Central memory CD4-positive, alpha-beta T cell (primary cell): ENCODE measurements at regions not wholly inside any gene's neighbourhood (a gene's known extent, or its start where the extent isn't known, plus 50 kb on each side); places are given as distances from the start of the nearest gene placed in this dataset.
"Not testable (repeated sequence)": the region's sequence is repeated elsewhere in the genome, so short reads cannot be mapped to it uniquely, and the experiment has no call there.

Experiments
- DNase-seq: peaks from one replicate; pipeline ENCODE4 v3.0.0; 2022

DNA sequence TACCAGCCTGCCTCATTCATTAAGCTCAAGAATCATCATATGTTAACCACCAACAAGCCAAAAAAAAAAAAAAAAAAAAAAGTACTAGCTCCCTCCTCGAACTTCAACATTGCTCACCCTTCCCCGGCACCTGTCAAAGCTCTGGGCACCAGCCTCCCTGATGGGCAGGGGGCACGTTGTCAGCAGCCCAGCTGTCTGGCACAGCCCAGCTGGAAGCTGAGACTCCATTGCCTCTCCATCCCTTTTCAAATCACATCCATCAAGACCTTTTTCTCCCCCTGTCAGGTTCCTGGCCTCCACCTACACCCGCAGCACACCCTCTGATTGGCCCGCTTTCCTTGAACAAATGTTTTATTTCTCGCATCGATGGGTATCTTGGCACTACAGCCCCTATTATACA is 913.3 kb upstream of the AUTS2 start:
- no peak for DNase-seq

DNA sequence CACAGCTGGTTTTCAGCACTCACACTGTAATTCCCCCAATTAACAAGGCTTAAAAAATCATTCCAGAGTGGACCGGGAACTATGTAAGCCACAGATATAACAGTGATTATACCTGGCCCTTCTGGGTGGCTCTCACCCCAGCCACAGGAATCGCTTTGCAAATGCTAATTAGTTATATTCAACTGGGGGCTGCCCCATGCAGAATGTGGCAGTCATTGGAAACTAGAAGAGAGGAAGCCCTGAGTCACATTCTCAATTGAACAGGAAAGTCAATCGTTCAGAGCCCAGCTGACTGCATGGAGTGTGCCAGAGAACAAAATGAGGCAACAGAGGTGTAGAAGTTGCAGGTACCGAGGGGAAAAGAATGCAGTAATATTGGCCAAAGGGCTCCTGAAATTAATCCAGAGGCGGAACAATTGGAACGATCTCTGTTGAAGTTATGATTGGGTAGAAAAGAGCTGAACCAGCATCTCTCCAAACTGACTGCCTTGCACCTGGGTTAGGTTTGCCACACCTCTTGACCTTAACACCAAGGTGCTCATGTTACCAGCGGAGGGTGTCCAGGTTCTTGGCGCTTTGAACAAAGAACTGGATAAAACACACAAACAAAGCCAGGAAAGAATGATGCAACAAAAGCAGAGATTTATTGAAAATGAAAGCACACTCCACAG is 909.7 kb upstream of the AUTS2 start:
- no peak for DNase-seq

DNA sequence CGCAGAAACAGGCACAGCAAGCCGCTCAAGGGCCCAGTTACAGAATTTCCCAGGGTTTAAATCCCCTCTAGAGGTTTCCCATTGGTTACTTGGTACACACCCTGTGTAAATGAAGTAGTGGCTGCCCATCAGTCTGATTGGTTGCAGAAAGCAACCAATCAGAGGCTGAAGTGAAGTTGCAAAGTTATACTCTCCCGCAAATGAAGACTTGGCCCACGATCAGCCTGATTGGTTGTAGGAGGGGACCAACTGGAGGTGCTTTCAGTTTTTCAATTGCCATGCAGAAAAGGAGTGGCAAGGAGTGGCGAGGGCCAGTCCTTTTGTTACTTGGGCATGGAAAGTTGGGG is 909.2 kb upstream of the AUTS2 start:
- no peak for DNase-seq

DNA sequence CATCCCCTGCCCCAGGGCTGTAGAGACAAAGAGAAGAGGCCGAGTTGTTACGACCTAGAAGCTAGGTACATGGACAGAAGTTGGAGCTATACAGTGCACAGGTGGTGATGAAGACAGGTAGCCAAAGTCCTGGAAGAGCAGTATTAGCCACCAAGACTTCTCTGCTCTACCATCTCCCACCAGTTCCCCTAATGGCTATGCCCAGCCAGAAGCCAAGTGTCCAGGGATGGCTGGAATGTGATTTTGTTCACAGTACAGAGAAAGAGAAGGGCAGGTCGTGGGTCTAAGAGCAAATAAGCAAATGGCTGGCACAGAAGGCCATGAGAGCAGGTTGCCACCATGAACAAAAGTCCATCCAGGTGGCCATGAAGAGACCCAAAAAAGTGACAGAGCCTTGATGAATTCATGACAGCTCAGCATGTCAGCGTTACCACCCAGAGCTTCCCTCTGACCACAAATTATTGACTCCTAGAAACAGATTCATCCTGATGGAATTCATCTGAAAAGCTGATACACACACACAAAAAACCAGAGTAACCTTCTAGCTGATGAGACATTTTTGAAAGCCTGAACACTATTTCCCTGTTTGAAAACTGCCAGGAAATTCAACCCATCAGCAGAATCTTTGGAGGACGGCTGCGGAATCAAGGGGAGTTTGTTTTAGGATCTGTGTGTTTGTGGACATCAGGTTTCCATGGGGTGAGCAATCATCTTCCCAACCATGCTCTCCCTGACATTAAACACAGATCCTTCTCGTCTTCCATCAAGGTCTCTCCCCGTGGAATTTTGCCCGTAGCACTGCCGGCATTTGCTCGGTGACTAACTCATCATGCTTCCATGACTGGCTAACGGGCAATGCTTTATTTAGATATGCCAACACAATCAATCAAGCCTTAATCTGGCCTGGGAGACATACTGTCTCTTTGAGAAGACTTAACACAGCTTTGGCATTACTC is 906.7 kb upstream of the AUTS2 start:
- no peak for DNase-seq

DNA sequence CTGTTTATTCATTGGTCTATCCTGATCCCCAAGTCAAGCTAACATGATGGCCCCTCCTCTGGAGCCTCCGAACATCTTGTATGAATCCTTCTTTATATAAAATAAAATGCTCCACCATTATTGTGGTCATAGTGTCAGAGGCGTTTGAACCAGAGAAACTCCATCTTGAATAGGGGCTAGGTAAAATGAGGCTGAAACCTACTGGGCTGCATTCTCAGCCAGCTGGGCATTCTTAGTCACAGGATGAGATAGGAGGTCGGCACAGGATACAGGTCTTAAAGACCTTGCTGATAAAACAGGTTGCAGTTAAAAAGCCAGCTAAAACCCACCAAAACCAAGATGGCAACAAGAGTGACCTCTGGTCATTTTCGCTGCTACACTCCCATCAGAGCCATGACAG is 905.8 kb upstream of the AUTS2 start:
- DNase-seq = no peak

DNA sequence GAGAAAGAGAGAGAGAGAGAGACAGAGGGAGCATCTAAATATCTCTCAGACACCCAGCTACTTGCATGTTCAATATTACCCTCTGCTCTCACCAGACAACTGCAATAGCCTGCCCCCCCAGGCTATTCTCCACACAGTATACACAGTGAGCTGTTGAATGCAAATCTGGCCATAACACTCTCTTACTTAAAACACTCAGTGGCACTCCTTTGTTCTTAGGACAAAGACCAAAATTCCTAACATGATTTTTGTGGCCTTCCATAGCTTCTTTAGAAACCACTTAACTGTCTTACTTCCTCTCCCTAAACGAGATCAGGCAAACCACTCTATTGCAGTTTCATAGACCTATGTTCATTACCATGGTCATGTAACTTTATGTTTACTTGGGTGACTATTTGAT is 903.6 kb upstream of the AUTS2 start:
- no peak for DNase-seq

DNA sequence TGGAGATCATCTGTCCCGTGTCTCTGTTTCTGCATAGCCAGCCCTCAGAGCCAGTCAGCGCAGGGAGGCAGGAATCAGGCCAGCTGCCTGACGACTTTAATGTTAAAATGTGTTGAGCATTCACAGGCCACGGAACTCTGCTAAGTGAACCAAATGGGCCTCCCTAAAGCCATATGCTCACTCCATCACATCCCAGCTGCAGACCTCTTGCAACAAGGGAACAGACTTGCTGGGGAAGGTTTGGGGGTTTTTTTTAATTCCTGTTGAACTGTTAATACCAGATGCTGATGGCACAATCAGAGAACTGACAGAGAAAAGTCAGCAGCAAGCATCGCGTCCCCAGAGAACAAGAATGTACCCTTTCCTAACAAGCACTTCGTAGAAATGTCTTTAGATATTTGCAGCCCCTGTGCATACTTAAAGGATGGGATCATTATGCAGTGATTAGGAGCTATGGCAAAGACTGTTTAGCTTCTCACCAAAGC is 900.4 kb upstream of the AUTS2 start:
- no peak for DNase-seq

DNA sequence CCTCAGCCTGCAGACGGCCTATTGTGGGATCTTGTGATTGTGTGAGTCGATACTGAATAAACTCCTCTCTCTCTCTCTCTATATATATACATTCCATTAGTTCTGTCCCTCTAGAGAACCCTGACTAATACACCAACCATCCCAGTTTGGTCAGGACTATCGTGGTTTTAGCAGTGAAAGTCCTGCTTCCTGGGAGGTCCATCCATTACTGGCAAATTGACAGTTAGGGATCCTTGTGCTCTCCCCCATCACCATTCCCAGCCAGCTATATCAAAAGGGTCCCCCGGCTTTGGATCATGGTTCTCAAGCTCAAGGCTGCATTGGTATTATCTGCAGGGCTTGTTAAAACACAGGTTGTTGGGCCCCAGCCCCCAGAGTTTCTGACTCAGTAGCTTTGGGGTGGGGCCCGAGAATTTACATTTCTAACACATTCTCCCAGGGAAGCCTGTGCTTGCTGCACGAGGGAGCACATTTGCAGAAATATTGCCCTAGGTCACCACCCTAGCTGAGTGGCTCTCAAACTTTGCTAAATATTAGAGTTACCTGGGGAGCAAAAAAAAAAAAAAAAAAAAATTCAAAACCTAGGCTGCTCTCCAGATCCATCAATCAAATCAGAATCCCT is 899.1 kb upstream of the AUTS2 start:
- no peak for DNase-seq

DNA sequence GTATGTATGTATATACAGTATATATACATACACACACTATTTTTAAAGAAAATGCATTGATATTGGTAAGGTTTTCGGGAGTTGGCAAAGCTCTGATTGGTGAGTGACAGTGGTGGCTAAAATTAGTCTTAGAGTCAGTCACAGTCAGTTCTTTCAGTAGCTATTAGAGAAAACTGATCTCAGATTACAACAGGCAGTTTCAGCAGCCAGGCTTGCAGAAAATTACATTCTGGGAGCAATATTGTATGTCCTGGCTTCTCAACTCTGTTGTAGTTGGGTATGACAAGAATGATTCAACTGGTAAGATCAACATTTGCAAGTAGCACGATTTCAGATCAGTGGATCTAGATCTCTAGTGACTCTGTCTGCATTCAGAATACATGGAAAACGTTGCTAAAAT is 897.9 kb upstream of the AUTS2 start:
- DNase-seq = no peak

DNA sequence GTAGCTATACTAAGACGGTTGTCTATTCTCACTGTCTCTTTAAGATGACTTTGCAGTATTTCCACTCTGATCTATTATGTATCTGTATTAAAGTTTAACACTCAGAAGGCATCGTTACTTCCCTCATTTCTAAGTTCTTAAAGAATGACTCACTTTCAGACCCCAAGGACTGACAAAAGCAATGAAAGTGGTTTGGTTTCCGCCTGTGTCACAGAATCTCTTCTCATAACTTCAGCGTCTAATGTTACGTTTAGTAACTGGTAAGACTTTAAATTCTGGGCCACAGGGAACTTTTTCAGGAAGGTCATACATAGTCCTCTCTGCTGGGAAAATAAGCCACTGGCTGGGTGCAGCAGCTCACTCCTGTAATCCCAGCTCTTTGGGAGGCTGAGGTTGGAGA is 892.0 kb upstream of the AUTS2 start:
- DNase-seq = no peak

DNA sequence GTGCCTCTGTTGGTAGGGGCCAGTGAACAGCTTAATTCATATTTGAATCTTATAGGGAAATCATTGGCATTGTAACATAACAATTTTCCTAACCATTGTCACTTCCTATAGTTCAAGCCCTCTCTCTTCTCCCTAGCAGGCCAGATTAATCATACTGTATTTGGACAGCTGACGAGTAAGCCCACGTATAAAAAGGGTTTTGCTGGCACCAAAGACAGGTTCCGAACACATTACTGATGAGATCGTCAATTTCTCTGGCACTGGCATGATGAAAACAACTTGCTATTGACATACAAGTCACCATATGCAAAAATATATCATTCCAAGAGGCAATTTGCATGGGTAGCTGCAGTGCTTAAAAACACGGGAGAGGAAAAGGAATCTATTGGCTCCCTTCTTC is 891.1 kb upstream of the AUTS2 start:
- DNase-seq = no peak

DNA sequence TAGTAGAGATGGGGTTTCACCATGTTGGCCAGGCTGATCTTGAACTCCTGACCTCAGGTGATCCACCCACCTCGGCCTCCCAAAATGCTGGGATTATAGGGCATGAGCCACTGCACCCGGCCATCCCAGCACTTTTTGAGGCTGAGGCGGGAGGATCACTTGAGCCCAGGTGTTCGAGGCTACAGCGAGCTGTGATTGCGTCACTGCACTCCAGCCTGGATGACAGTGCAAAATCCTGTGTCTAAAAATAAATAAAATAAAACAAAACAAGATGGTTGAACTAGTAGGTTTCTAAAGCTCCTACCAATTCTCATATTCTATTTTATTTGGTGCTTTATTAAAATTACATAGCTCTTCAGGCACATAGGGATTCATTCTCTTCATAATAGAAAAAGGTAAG is 890.3 kb upstream of the AUTS2 start:
- no peak for DNase-seq

DNA sequence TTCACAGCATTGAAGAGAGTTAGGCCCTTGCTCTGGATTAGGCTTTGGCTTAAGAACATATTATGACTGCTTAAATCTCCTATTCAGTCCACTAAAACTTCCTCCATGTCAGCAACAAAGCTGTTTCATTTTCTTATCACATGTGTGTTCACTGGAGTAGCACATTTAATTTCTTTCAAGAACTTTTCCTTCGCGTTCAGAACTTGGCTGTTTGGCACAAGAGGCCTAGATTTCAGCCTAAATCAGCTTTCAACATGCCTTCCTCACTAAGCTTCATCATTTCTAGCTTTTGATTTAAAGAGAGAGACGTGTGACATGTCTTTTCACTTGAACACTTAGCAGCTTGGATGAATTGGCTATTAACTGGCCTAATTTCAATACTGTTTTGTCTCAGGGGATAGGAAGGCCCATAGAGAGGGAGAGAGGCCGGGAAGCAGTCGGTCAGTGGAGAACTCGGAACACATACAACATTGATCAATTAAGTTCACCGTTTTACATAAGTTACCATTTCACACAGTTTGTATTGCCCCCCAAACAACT is 885.2 kb upstream of the AUTS2 start:
- DNase-seq = no peak

DNA sequence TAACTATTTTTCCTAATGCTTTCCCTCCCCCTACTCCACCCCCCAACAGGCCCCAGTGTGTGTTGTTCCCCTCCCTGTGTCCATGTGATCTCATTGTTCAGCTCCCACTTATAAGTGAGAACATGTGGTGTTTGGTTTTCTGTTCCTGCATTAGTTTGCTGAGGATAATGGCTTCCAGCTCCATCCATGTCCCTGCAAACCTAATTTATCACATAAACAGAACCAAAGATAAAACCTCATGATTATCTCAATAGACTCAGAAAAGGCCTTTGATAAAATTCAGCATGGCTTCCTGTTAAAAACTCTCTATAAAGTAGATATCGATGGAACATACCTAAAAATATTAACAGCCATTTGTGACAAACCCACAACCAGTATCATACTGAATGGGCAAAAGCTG is 884.1 kb upstream of the AUTS2 start:
- DNase-seq = not testable (repeated sequence)

DNA sequence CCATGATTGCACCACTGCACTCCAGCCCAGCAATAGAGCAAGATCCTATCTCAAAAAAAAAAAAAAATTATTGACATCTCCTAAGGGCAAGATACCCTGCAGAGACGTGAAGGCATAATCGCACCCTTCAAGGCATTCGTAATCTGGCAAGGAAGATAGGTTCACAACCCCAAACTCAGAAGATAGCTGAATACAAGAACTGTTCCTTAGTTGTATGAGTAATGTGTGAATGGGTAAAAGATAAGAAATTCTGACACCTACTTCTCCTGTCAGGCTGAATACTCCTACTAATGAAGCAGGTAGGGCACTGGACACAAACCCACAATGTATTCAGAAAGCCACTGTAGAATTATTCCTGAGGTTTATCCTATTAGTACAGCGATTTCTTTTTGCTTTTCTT is 882.4 kb upstream of the AUTS2 start:
- no peak for DNase-seq

DNA sequence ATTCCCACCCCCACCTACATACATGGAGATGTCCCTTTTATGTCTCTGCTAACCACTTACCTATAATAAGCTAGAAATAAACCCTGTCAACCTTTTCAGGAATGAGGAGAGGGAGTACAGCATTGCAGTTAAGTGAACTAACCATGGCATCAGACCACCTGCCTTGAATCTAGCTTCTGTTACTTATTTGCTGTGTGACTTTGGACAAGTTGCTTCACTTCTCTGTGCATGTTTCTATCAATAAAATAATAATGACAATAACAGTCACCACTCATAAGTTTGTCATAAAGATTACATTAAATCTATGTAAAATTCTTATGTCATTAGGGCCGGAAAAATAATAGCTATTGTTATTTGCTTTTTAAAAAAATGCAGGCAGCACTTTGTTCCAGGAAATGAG is 881.1 kb upstream of the AUTS2 start:
- DNase-seq = no peak

DNA sequence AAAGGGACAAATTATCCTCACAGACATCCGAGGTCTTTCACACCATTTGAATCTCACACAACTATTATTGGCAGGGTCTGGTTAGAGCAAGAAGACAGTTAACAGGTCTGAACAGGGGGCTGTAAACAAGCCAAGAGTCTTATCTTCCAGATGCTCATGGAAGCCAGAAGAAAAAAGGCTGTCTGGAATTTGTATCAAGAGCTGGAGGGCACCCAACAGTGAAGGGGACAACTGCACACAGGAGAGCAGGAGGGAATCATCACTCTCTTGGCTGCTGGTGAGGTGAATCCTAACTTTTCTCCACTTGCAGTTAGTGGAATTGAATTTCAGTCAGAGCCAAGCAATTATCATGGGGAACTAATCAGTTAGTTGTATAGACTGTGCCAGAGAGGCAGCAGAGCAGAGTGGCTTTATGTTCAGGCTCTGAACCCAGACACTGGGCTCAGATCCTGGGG is 880.2 kb upstream of the AUTS2 start:
- no peak for DNase-seq

DNA sequence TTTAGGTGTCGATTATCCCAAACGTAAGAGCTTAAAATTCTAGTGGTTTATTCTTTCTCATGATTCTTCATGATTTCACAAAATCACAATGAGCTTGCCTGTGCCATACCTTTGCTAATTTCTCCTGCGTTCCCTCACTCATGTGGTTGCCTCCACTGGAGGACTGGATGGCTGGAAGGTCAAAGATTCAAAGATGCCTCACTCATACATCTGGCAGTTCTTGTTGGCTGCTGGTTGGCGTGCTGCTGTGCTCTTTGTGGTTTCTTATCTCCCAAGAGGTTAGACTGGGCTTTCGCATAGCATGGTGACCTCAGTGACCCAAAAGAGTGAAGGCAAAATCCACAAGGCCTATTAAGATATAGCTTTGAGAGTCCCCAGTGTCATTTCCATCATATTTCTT is 877.6 kb upstream of the AUTS2 start:
- DNase-seq = no peak

DNA sequence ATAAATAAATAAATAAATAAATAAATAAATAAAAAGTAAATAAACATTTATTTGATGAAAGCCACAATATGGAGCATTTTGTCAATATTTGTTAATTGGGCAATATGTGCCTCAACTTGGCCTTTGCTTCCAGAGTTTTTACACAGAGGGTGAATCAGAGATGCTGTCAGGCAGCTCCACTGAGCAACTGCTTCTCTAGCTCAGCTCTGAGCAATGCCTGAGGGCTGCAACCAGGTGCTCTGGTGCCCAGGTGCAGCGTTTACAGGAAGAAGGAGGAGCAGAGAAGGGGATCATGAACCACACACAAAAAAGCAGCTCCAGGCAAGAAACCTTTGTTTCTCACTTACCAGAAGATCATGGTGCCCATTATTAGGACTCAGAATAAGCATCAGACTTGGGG is 876.2 kb upstream of the AUTS2 start:
- no peak for DNase-seq

DNA sequence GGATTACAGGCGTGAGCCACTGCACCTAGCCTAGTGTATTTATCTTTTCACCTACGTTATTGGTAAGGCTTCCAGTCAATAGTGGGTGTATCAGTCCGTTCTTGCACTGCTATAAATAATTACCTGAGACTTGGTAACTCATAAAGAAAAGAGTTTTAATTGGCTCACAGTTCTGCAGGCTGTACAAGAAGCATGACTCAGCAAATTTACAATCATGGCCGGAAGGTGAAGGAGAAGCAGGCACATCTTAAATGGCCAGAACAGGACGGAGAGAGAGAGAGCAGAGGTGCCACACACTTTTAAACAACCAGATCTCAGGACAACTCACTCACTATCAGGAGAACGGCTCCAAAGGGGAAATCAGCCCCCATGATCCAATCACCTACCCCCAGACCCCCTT is 873.3 kb upstream of the AUTS2 start:
- DNase-seq = no peak

DNA sequence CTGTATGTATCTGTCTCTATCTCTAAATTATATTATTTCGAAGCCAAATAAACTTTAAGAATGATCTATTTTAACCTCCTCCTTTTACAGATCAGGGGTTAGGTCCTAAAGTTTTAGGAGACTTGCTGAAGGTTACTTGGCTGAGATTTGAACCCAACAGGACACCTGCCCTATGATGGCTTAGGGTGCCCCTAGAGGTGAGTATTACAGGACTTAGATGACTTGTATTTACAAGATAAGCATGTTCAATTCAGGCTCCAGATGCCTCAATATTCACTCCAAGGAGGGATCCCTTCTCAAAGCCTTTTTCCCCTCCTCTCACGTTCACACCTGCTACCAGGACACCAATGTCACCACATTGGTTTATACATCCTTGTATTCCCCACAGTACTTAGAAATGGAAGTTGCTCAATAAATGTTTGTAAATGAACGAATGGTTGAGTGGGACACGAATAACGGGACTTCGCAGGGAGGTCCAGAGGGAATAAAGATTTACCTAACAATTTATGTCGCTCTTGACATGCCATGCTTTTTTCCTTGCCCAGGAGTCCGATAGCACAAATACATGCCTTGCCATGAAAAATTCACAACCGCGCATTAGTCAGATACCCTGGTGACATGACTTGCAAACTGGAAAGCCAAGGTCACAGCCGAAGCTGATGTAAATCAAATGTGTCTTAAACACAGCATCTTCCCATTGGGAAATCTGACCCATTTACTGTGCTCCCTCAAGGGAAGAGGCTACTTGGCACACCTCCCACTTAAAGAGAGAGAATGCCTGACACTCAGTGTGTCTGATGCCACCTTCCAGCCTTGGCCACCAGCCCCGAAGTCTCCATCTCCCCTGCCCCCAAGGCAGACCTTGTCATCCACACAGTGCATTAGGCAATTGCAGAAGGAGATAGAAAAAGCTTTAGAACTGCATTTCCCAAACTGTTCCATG is 872.2 kb upstream of the AUTS2 start:
- no peak for DNase-seq

DNA sequence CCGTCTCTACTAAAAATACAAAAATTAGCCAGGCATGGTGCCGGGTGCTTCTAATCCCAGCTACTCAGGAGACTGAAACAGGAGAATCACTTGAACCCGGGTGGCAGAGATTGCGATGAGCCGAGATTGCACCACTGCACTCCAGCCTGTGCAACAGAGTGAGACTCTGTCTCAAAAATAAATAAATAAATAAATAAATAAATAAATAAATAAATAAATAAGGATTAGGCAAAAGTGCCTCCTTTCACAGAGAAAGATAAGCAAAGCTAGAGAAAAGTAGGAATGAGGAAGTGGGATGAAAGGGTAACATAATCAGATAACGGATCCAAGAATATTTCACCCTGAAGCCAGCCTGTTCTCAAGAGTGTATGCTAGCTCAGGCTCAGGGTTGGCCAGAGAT is 869.6 kb upstream of the AUTS2 start:
- not testable (repeated sequence) for DNase-seq
